Heart right ventricle (tissue), 16 donors: ENCODE measurements at regions not wholly inside any gene's neighbourhood (a gene's known extent, or its start where the extent isn't known, plus 50 kb on each side); places are given as distances from the start of the nearest gene placed in this dataset.

Source experiments
- ATAC-seq, 8 donors: fragments of 200-7000 bp; cut with Tn5 transposase; one replicate each; pipeline ENCODE4 v1.9.1; 2020; ENCODE audit warnings: mild to moderate bottlenecking in 8 of 8, moderate library complexity in 8 of 8, moderate number of reproducible peaks in 1 of 8
- DNase-seq, 2 donors: peaks; one replicate each; pipeline ENCODE4 v3.0.0-alpha.2; 2020
- H3K27ac ChIP-seq, 10 donors: fragments of 200-600 bp; sonication (generic) in 2 of 10; one replicate each; pipeline versions ENCODE4 v1.5.0 to v1.8.0; 2020 to 2022; ENCODE audit warnings: mild to moderate bottlenecking in 3 of 10
- H3K27me3 ChIP-seq, 7 donors: fragments of 200-600 bp; one replicate each; pipeline ENCODE4 v1.8.0; 2021 to 2022; ENCODE audit warnings: mild to moderate bottlenecking in 2 of 7
- H3K36me3 ChIP-seq, 9 donors: fragments of 200-600 bp; sonication (generic) in 1 of 9; one replicate each; pipeline versions ENCODE4 v1.5.0 to v1.8.0; 2020 to 2022; ENCODE audit warnings: mild to moderate bottlenecking in 2 of 9
- H3K4me1 ChIP-seq, 9 donors: fragments of 200-600 bp; sonication (generic) in 1 of 9; one replicate each; pipeline versions ENCODE4 v1.5.0 to v1.8.0; 2020 to 2022; ENCODE audit warnings: mild to moderate bottlenecking in 4 of 9
- H3K4me3 ChIP-seq, 10 donors: fragments of 200-600 bp; sonication (generic) in 2 of 10; one replicate each; pipeline versions ENCODE4 v1.5.0 to v1.8.0; 2020 to 2022; ENCODE audit warnings: mild to moderate bottlenecking in 7 of 10, moderate library complexity in 2 of 10
- H3K9me3 ChIP-seq, 11 donors: fragments of 200-600 bp in 10 of 11; sonication (generic) in 2 of 11; one replicate each; pipeline versions ENCODE4 v1.5.0 to v1.8.0; 2013 to 2022; ENCODE audit warnings: mild to moderate bottlenecking in 2 of 11, control low read depth in 1 of 11, moderate library complexity in 1 of 11
- WGBS, 2 donors: extraction: QIAGEN DNeasy Blood & Tissue Kit; methylation state at CpG; one replicate each; pipeline ENCODE4 v1.1.7; 2013; ENCODE audit warnings: inconsistent platforms in 1 of 2; 5-methylcytosine and 5-hydroxymethylcytosine counted together
- intact Hi-C, 10 donors: fragments of 100-400 bp; cut with DNase I; formaldehyde crosslinking; loops; one replicate each; pipeline versions ENCODE4 v1.11.1 to v1.14.2; 2022
- TF ChIP-seq, protein P1 (sequence below), 9 donors: fragments of 200-600 bp; sonication (generic) in 2 of 9; IDR thresholded peaks; one replicate each; pipeline versions ENCODE4 v1.5.0 to v1.8.0; 2021 to 2022; ENCODE audit warnings: antibody characterized with exemption in 9 of 9, mild to moderate bottlenecking in 5 of 9, moderate library complexity in 1 of 9
- donor health status: Arrhythmogenic right ventricular cardiomyopathy.
- donor health status: ischemic (EF 13 %, LVEDD 7.1; RV severe dilation, severe dysfunction).
- donor health status: healthy with polysubstance abuse.
- donor health status: DM: no; HTN: yes; CAD: no.
- donor health status: DM: no; HTN: no; CAD: no.
- donor health status: ischemic (EF 25% LVEDD 6.9; RV normal size, moderate dysfunction).
- donor health status: ischemic (EF 25% LVEDD 5.7; RV mildly dilated, moderate dysfunction).
- donor health status: healthy.
- donor health status: DM: yes; HTN: yes; CAD: no.
- donor health status: Ischemic cardiomyopathy.
- donor health status: ischemic (EF 35%, LVEDD 5.7; RV mildly dilated, moderate dysfunction).
- donor health status: nonischemic (EF 11% LVEDD 7.7; RV severe dilation, severe dysfunction).
- donor health status: DM: yes; HTN: yes; CAD: no.
- donor health status: PGD.
- donor health status: ischemic (EF 29% LVEDD 5.4; RV normal size, mild dysfunction).
- donor health status: nonischemic (EF 23%, LVEDD 6.1; RV moderate dilation, normal function).

DNA sequence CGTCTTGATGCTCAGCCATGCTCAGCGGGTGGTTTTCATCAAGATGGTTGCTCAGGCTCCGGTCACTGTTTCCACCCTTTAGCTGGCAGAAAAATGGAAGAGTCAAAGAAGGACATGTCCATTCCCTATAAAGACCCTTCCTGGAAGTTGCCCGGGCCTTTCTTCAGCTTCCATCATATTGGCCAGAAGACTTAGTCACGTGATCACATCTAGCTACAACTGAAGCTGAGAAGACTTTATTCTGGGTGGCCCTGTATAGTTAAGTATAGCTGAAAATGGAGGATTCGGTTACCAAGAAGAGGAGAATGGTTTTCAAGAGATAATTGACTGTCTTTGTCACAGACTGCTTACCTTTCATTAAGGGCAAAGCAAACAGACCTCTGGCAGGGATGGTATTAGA is 296.7 kb upstream of the CASK start:
- Histone ChIP-seq H3K36me3 (no peaks in the 10 kb centered on the region), H3K27ac (no peak overlapping the region), H3K4me1 (no peaks in the 10 kb centered on the region), H3K27me3 (peaks cover 0 to 32% (median 0%) of the 10 kb centered on the region in 7 donors), H3K9me3 (no peaks in the 10 kb centered on the region), H3K4me3 (no peak overlapping the region)
- TF ChIP-seq, protein P1, sequence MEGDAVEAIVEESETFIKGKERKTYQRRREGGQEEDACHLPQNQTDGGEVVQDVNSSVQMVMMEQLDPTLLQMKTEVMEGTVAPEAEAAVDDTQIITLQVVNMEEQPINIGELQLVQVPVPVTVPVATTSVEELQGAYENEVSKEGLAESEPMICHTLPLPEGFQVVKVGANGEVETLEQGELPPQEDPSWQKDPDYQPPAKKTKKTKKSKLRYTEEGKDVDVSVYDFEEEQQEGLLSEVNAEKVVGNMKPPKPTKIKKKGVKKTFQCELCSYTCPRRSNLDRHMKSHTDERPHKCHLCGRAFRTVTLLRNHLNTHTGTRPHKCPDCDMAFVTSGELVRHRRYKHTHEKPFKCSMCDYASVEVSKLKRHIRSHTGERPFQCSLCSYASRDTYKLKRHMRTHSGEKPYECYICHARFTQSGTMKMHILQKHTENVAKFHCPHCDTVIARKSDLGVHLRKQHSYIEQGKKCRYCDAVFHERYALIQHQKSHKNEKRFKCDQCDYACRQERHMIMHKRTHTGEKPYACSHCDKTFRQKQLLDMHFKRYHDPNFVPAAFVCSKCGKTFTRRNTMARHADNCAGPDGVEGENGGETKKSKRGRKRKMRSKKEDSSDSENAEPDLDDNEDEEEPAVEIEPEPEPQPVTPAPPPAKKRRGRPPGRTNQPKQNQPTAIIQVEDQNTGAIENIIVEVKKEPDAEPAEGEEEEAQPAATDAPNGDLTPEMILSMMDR (IDR thresholded peaks at IDR 0.05), result no peak
- intact Hi-C loops, result no loop called here
- WGBS, 2 donors, result 88 to 91% methylated on average over 6 of the region's 6 CpGs
- DNase-seq, result no peak
- ATAC-seq, result no peak

DNA sequence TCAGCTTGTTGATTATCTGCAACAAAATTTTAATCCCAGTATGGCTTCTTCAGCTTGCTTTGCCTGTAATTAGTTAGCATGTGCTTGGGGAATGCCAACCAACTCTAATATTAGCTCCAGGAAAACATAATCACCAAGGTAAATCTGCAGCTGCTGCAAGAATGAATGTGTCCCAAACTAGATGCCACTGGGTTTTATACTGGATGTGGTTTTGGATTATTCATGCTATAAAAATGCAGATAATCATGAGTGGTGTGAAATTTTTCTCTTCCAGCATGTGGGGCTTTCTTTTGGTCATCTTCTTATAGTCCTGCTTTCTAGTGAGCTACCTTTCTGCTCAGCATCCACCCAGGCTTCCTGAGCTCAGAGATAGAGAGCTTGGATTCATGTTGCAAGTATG is 295.9 kb upstream of the CASK start:
- intact Hi-C loops, result no loop called here
- Histone ChIP-seq H3K27me3 (peaks cover 0 to 33% (median 0%) of the 10 kb centered on the region in 7 donors), H3K27ac (no peak overlapping the region), H3K36me3 (no peaks in the 10 kb centered on the region), H3K9me3 (no peaks in the 10 kb centered on the region), H3K4me3 (no peak overlapping the region), H3K4me1 (no peaks in the 10 kb centered on the region)
- TF ChIP-seq, protein P1 (IDR thresholded peaks at IDR 0.05), result no peak
- ATAC-seq, result no peak
- DNase-seq, result no peak

DNA sequence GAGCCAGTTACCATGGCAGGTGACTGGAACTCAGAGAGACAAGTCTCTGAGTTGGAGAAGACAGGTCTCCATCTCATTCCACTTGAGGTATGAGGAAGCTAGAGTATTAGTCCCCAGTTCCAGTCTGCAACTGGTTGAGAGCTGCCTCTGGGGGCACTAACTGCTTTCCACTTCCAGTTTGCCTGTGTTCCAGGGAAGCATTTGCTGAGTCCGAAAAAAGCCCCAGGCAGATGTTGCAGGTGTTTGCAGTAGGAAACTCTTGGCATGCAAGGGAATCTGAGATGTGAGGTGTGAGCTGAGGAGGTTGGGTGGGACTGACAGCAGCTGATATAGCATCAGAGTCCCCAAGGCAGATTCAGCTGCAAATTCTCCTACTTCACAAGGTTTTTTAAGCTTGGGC is 272.2 kb upstream of the CASK start:
- TF ChIP-seq, protein P1 (IDR thresholded peaks at IDR 0.05), result no peak
- Histone ChIP-seq H3K36me3 (no peaks in the 10 kb centered on the region), H3K4me1 (no peaks in the 10 kb centered on the region), H3K4me3 (no peak overlapping the region), H3K27me3 (no peaks in the 10 kb centered on the region), H3K9me3 (peaks cover 0 to 8% (median 0%) of the 10 kb centered on the region in 11 donors), H3K27ac (no peak overlapping the region)
- no peak for DNase-seq
- ATAC-seq, result no peak
- intact Hi-C loops, result no loop called here
- 43 to 80% methylated on average over 1 of the region's 1 CpG for WGBS, 2 donors

DNA sequence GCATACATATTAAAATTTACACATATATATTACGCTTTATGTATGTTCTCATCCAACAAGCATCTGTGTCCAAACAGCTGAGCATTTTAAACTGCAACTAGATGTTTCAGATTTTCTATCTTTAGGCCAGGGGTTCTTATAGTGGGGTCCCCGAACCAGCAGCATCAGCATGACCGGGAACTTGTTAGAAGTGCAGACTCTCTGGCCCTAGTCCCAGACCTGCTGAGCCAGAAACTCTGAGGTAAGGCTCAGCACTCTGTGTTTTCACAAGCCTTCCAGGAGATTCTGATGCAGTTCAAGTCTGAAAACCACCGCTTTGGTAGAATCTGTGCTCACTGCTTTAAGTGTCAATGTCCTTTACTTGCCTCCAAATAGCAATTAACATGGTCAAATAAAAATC is 266.2 kb upstream of the CASK start:
- WGBS, 2 donors, result 71 to 73% methylated on average over 4 of the region's 4 CpGs
- ATAC-seq (no peak), DNase-seq (no peak)
- Histone ChIP-seq H3K9me3 (peaks cover 0 to 8% (median 0%) of the 10 kb centered on the region in 11 donors), H3K36me3 (no peaks in the 10 kb centered on the region), H3K4me1 (no peaks in the 10 kb centered on the region), H3K4me3 (no peak overlapping the region), H3K27ac (no peak overlapping the region), H3K27me3 (peaks cover 0 to 16% (median 0%) of the 10 kb centered on the region in 7 donors)
- intact Hi-C loops, result no loop called here
- TF ChIP-seq, protein P1 (IDR thresholded peaks at IDR 0.05), result no peak
